Islet precursor cell (in vitro differentiated cells): ENCODE measurements at regions not wholly inside any gene's neighbourhood (a gene's known extent, or its start where the extent isn't known, plus 50 kb on each side); places are given as distances from the start of the nearest gene placed in this dataset.
"Not testable (repeated sequence)": the region's sequence is repeated elsewhere in the genome, so short reads cannot be mapped to it uniquely, and the experiment has no call there.

Experiments
- DNase-seq: peaks from one replicate; pipeline ENCODE4 v3.0.0-alpha.2; 2018

DNA sequence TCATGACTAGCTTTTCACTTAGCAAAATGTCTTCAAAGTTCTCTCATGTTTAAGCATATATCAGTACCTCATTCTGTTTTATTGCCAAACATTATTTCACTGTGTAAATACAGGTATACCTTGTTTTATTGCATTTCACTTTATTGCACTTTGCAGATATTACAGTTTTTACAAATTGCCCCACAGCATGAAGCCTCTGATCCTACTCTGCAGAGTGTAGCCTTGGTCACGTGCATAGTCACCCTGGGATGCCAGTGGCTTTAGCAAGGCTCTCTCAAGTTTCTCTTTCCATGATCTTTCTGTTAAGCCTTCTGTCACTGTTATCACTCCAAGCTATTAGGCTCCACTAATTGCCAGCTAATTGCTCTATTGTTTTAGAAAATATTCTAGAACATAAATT is 182.2 kb upstream of the GRIA1 start:
- no peak for DNase-seq

DNA sequence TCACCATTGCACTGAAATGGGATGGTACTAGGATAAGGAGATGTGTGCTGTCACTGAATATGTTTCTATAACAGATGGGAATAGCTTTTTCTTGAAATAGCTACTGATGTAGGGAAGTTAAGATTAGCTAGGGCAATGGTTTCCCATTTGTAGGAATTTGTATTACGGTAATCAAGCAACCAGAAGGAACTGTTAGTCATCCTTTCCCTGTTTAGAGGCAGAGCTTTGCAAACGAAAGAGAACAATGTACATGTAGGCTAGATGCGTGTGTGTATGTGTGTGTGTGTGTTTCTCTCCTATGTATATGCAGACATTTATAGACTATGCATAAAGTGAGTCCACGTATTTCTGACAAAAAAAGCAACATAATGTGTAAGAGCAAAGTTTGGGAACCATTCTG is 171.9 kb upstream of the GRIA1 start:
- DNase-seq: no peak

DNA sequence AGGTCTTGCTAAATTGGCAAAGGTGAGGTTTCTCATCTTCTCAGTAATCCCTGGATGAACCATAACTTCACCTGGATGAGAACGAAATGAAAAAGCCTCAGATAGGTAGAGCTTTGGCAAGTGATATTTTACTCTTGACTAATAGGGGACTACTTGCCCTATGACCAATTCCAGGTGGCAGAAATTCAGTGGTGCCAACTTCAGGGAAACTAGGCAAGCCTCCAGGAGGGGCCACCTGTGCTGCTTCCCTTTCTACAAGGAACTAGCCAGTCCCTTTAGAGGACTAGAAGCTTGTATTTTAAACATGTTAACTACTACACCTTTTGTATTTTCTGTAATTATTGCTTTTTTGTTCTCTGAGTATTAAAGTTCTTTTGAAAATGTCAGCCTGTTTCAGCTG is 169.0 kb upstream of the GRIA1 start:
- DNase-seq: no peak

DNA sequence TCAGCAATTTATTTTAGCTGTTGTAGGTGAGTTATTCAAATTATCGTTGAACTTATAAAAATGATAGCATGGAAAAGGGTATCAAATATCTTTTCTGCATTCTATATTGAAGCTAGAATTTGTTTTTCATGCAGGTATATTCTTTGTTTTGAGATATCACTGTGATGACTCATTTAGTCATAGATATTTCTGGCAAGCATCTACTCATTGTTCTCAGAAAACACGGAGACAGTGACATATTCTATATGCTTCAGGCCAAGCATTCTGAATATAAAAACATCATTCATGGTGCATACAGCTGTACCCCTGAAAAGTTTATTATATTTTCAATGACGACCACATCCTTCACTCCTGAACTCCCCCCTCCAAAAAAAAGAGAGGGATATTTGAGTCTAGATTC is 150.3 kb upstream of the GRIA1 start:
- DNase-seq: no peak

DNA sequence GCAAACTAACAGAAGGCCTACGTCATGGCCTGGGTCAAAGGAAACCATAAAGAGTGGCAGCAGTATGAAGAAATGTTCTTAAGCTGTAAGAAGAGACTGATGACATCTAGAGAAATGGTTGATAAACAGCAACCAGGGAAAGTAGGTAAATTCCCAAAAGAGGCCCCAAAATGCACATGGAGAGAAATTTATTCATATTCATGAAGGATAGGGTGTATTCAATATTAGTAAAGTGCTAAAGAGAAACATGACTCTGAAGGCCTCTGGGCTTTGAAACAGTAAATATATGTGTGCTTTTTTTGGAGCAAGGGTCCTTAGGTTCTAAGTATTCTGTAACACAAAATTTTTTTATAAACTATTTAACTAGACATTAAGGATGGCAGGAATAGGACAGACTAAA is 149.7 kb upstream of the GRIA1 start:
- no peak for DNase-seq

DNA sequence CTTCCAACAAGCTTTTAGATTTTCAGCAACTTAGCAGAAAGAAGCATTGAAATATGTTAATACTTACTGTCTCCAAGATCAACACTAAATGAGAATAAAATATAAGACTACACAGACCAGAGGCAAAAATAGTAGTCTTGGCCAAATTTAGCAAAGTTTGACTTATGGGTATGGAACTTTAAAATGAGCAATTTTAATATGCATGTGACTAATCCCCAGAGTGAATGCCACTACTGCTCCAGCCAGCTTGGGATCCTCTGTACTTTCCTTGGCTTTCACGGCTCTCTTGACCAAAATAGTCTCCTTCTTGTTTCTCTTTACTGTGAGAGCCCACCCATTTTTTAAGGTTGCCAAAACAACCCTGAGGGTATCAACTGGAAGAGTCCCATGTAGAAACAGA is 148.0 kb upstream of the GRIA1 start:
- DNase-seq: no peak

DNA sequence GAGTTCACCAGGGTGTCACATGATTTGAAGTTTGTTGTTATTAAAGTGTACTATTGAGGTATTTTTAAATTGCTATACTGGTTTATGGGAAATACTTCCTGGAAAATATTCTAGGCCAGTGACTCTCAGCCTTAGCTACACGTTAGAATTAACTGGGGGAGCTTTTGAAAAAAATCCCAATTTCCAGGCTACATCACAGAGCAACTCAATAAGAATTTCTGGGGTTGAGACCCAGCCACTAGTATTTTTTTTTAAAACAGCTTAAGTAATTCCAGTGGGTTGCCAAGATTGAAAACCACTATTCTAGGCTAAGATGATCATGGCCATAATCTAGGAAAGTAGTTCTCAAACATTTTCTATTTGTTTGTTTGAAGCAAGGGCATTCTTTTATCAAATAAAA is 142.9 kb upstream of the GRIA1 start:
- DNase-seq: no peak

DNA sequence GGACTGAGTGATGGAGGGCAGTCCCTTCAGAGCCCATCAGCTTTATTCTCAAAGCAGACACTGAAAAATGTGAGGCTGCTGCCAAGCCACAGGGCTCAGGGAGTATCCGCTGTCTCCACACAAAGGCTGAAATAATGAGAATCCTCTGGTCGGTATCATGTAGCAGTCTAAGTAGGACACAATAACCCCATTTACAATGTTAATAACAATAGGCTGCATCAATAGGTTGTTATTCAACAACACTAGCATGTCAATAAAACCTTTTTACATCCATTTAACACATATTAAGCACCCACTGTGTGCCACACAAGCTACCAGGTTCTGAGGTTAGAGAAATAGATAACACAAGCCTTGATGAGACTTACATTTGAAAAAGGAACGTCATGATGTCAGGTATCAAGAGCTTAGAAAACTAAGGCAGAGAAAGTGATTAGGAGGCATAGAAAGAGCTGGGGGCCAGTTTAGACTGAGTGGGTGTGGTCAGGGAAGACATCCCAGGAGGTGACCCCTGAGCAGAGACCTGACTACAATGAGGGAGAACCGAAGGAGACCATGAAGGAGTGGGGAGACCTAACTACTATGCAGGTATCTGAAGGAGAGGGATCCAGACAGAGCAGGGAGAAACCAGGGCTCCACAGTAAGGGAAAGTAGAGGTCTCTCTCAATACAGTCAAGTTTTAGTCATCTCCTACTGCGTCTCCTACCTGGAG is 140.1 kb upstream of the GRIA1 start:
- DNase-seq: no peak

DNA sequence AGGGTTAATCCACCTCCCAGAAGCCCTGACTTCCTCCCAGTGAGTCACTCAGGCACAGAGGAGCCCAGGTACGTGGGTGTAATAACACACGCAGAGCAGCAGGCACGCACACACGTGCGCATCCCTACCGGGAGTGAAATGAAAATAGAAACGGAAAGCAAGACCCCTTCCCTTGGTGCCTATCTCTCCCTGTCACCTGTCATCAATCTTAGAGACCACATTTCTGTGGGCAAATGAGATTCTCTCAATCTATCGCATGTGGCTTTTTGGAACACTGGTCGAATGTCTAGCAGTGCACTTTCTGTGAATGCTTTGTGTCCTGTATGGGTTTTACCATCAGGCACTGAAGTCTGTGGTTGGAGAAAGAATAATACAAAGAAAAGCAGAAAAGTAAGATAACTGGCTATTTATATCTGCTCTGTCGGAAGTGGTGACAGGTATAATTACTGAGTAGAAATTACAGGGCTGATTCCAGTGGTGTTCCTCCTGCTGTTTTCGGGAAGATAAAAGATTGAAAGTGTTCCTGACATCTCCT is 137.7 kb upstream of the GRIA1 start:
- no peak for DNase-seq

DNA sequence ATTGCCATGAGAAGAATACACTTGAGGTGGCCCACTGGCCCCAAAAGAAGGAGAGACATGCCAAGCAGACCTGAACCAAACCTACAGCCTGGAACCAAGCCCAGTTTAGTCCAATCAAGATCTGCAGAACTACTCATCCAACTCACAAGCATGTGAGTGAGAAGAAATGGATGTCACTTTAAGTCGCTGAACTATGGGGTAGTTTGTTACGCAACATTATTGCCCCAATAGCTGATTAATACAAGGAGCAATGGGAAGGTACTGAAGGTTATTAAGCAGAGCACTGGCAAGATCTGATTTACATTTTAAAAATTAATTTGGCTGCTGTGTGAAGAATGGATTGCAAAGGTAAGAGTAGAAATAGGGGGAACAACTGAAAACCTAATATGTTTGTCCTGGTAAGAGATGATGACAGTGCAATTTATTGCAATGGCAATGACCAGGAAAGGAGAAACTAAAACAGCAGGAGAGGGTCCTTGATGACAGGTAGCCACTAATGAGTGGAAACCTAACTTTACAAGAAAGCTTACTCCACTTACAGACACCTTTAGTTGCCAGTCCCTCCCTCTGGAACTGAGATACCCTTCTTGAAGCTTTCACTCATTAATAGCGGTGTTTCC is 132.9 kb upstream of the GRIA1 start:
- no peak for DNase-seq

DNA sequence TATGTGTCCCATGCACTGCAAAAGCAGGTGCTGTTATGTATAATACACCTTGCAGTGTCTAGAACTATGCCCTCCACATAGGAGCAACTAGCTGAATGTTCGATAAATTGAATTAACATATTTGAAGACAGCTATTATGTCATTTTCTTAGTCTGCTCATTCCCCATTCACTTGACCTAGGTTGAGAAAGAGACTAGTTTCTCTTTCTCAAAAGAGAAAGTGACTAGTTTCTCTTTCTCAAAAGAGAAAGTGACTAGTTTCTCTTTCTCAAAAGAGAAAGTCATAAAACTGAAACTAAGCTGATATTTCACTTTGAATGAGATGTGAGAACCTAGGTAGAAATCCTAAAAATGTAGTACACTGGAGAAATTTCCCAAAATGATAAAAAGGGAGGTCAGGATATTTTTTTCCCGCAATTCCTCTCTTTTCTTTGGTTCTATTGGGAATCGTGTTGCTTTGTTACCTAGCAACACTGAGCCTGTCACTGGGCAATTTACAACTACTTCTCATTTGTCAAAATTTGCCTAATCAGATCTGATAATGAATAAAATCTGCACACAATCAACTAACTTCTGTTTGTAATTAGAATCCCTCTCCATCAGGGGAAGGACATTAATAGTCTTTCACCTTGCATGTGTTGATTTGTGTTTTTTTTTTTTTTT is 132.0 kb upstream of the GRIA1 start:
- no peak for DNase-seq

DNA sequence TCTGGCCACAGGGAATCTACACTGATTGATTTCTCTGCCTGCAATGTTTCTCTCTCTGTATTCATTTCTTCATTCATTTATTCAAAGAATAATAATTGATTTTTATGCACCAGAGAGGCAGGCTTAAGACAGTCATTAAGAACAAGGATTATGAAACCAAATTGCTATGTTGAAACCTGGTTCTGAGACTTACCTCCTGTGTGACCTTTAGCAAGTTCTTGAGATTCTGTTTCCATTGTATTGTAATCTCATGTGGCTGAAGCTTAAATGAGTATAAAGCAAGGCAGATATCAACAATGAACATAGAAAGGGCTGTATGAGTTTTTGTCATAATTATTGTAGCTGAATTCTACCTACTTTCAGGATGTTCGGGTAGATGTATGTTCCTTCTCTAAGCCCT is 129.6 kb upstream of the GRIA1 start:
- DNase-seq: no peak

DNA sequence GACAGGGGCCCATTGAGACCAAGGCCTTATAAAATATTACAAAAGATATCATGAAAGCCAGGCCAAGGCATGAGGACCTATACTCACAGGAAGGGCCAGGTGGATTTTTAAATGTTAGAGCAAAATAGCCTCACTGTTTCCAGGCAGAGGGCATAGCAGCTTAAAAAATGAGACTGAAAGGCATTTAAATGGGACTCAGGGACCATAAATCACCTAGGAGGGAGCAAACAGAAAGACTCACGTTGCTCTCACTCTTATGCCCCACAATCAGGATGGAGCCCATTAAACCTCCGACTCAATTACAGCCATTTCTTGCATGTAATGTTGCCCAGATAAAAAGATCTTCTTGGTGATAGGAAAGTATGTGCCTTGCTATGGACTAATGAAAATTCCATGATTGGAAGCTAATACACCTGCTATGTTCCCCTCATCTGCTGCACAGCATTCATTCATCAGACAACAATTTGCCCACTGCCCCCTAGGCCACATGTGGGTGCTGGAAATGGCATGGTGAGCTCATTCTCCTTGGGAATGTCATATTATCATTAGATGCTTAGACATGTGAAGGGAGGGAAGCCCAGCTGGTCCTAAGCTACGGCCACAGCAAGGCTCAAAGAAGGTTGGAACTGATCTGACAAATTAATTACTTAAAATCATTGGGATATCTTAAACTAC is 128.6 kb upstream of the GRIA1 start:
- no peak for DNase-seq

DNA sequence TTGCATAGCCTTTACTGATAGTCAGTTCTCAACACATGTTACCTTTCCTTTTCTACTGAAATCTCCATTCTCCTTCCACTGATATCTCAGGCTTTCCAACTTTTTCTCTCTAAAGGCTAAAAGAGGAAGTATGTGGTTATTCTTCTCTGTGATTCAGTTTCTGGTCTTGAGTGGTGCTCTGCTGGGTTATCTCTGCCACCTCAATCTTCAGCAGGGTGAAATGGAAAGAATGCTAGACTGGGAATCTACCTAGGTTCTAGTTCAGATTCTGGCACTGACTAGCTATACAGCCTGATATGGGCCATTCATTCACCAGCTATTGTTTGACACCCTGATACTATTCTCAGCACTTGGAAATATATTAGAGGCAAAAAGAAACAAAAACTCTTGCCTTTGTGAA is 124.9 kb upstream of the GRIA1 start:
- no peak for DNase-seq

DNA sequence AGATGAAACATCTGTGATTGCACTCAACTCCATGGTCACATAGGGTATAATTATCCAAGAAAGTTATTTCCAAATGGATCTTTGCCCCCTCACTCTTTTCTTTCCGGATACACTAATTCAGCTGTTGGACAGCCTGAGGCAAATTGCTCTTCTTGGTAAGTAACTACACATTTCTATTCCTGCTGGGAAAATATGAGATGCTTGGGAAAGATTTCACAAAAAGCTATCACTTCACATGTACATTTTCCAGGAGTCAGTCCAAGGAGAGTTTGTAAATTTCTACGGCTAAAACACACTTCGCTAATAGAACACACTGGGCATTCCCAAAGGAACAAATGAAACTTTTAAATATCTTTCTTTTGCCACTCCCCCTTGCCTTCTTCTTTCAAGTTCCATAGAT is 123.0 kb upstream of the GRIA1 start:
- no peak for DNase-seq

DNA sequence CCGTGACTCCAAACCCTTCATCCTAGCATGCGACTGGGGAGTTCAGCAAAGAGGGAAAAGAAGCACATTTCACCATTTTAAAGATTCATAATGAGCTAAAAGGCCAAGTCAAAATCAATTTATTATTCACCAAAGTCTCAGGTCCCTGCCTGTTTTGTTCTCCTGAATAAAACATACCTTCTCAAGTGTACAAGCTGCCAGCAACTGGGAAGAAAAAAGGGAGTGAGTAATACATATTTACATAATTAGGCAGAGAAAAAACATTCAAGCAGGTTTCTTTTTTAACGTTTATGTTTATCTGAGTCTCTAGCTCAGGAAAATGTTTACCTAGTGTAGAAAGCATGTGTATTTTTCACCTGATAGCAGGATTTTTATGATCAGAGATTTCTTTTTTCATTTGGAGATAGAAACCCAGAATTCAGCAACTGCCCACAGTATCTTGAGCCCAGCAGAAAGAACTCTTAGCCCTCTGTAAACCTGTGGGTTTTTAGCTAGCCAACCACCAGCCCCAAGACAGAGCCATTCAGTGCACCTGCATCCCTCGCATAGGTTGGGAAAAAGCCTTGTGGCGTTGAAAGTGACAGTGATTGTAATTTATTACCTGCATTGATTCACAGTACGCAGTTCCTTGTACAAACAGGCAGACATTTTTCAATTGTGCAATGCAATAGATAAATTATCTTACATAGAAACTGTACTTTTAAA is 117.9 kb upstream of the GRIA1 start:
- no peak for DNase-seq

DNA sequence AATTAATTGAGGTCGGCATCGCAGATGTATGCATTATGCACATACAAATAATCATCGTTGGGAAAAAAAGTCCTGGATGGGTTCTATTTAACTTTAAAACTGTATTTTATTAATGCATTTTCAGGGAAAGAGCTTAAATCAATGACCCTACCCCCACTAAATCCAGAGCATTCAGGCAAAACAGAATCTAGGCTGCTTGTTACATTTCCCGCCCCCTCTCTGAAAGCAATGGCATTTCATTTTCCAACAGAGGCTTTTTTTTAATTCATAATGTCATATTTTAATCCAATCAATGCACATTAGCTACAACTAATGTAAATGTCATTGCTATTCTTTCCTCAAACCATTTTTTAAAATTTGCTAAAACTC is 117.4 kb upstream of the GRIA1 start:
- DNase-seq: no peak

DNA sequence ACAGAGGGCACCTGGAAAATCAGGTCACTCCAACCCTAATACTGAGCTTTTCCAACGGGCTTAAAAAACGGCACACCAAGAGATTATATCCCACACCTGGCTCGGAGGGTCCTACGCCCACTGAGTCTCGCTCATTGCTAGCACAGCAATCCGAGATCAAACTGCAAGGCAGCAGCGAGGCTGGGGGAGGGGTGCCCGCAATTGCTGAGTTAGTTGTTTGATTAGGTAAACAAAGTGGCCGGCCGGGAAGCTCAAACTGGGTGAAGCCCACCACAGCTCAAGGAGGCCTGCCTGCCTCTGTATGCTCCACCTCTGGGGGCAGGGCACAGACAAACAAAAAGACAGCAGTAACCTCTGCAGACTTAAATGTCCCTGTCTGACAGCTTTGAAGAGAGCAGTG is 108.8 kb upstream of the GRIA1 start:
- not testable (repeated sequence) for DNase-seq

DNA sequence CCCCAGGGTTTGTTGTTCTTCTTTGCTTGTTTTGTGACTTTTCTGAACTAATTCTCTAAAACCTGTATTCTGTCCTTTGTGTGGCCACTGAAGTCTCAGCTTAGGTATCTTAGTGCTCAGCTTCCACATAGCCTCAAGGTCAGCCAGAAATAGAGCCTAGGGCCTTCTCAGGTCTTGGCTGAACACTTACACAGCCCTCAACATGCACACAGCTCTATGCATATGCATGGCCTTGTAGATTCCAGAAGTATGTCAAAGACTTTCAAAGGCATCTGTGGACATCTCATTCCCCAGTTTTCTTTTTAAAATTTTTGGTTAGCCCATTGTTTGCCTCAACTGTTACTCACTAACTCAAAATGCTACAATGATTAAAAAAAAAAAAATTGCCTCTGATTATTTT is 99.9 kb upstream of the GRIA1 start:
- no peak for DNase-seq

DNA sequence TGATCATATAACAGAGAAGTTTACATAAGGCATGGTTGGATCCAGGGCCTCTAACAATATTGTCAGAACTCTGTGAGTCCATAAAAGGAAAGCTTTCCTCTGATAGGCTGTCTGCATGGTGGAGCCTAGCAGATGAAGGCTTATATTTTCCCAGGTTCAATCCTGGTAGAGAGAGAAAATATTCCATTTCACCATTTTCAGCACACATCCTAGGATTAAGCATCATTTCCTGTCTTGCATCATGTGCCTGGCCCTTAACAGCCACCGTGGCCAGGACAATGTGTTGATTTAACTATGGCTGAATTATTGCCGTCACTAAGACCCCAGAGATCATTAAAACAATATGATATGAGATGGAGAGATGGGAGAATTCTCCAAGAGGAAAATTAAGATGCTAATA is 90.9 kb upstream of the GRIA1 start:
- no peak for DNase-seq

DNA sequence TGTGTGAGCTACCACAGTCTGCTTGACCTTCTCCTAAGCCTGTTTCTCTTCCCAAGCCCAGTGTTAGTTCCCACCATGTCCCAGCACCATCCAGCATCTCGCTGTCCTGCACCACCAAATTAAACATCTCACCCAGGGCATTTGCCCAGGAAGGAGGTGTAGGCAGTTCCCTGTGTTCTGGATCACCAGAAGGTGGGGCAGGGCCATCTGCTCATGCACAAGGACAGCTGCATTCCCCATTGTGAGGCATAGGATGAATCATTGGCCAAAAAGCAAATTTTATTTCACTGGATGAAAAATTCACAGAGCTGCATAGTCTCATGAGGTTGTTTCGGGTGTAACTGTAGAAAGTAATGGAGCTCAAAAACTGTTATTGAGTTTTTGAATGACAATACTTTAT is 89.5 kb upstream of the GRIA1 start:
- DNase-seq: no peak

DNA sequence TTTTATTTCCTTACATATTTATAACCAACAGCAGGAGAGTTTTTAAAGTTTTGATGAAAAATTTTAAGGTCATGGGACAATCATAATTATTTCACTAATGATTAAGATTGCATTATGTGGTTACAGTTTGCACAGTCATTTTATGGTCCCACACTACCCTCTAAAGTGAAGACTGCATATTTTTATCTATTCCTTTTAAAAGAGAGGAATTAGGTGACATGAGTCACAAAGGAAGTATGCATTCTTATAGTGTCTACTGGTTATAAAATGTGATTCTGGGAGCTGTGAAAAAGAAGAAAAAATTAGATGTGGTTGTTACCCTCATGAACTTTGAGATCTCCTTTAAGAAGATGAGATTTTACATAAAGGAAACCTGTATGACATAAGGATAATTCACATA is 87.9 kb upstream of the GRIA1 start:
- DNase-seq: no peak

DNA sequence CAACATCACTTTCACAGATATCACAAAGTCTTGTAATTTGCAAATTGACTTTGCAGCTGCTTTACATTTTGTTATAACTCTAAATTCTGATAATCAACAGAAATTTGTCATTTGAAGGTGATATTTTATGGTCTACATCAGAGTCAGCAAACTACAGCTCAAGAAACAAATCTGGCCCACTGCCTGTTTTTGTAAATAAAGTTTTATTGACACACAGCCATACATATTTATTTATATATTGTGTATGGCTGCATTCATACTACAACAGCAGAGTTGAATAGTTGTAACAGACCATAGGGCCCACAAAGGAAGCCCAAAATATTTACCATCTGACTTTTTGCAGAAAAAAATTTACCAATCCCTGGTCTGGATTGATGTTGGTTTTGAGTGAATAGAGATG is 87.0 kb upstream of the GRIA1 start:
- DNase-seq: no peak
